Neural cell (in vitro differentiated cells): ENCODE measurements at regions not wholly inside any gene's neighbourhood (a gene's known extent, or its start where the extent isn't known, plus 50 kb on each side); places are given as distances from the start of the nearest gene placed in this dataset.

Experiments used
- H2AFZ ChIP-seq: fragments of 200-600, 300-800 bp; sonication (generic), shearing (Covaris generic); 2 replicates; pipeline ENCODE4 v1.6.0; 2014; ENCODE audit warnings: low read depth, mild to moderate bottlenecking, antibody characterized with exemption, low read length, moderate library complexity
- H3F3A ChIP-seq: fragments of 200-600 bp; shearing (Covaris generic); 2 replicates; pipeline ENCODE4 v1.6.1; 2016; ENCODE audit warnings: mild to moderate bottlenecking, moderate library complexity, mixed read lengths, antibody characterized with exemption, low read length; ENCODE audit not compliant: insufficient read depth, poor library complexity, severe bottlenecking
- H3K27ac ChIP-seq: fragments of 200-600, 300-800 bp; sonication (generic), shearing (Covaris generic); 2 replicates; pipeline ENCODE4 v1.5.1; 2014; ENCODE audit warnings: mild to moderate bottlenecking, low read length, moderate library complexity
- H3K27me3 ChIP-seq: fragments of 300-800, 200-600 bp; sonication (generic), shearing (Covaris generic); 2 replicates; pipeline ENCODE4 v1.6.0; 2014; ENCODE audit warnings: mild to moderate bottlenecking, low read depth, low read length, moderate library complexity; ENCODE audit not compliant: insufficient read depth
- H3K36me3 ChIP-seq: fragments of 300-800, 200-600 bp; sonication (generic), shearing (Covaris generic); 2 replicates; pipeline ENCODE4 v1.5.1; 2014; ENCODE audit warnings: mild to moderate bottlenecking, antibody characterized with exemption, low read length, moderate library complexity; ENCODE audit not compliant: insufficient read depth
- H3K4me2 ChIP-seq: fragments of 300-800, 200-600 bp; sonication (generic), shearing (Covaris generic); 2 replicates; pipeline ENCODE4 v1.6.0; 2014; ENCODE audit warnings: mild to moderate bottlenecking, low read length
- H3K4me3 ChIP-seq: fragments of 300-800, 200-600 bp; sonication (generic), shearing (Covaris generic); 2 replicates; pipeline ENCODE4 v1.5.1; 2014; ENCODE audit warnings: mild to moderate bottlenecking, low read length, moderate library complexity
- H3K79me2 ChIP-seq: fragments of 200-600 bp; shearing (Covaris generic); replicated peaks from 2 replicates; pipeline ENCODE4 v1.6.0; 2014; ENCODE audit warnings: mild to moderate bottlenecking, low read length, moderate library complexity; ENCODE audit not compliant: insufficient read depth
- H3K9ac ChIP-seq: fragments of 300-800, 200-600 bp; sonication (generic), shearing (Covaris generic); 2 replicates; pipeline ENCODE4 v1.6.1; 2016; ENCODE audit warnings: mild to moderate bottlenecking, low read length, mixed read lengths
- H3K9me2 ChIP-seq: fragments of 200-600 bp; shearing (Covaris generic); 2 replicates; pipeline ENCODE4 v1.6.1; 2016; ENCODE audit warnings: mild to moderate bottlenecking, low read length, mixed read lengths; ENCODE audit not compliant: insufficient read depth
- H3K9me3 ChIP-seq: fragments of 200-600, 300-800 bp; sonication (generic), shearing (Covaris generic); 2 replicates; pipeline ENCODE4 v1.6.1; 2016; ENCODE audit warnings: mild to moderate bottlenecking, mixed run types, low read length, moderate library complexity, mixed read lengths
- H4K20me1 ChIP-seq: fragments of 200-600 bp; shearing (Covaris generic); 2 replicates; pipeline ENCODE4 v1.6.1; 2016; ENCODE audit warnings: mild to moderate bottlenecking, mixed run types; ENCODE audit not compliant: insufficient read depth
- CTCF ChIP-seq: fragments of 450-650 bp; IDR thresholded peaks from 2 replicates; pipeline ENCODE4 v1.5.1; 2014; ENCODE audit warnings: antibody characterized with exemption, mild to moderate bottlenecking, moderate library complexity; ENCODE audit not compliant: poor library complexity, severe bottlenecking
- EP300 ChIP-seq: fragments of 450-650 bp; conservative IDR thresholded peaks from 2 replicates; pipeline ENCODE4 v1.6.1; 2014; ENCODE audit warnings: antibody characterized with exemption, mild to moderate bottlenecking, moderate library complexity; ENCODE audit not compliant: poor library complexity, severe bottlenecking
- EZH2 ChIP-seq: fragments of 200-600, 300-800 bp; shearing (Covaris generic), sonication (generic); IDR thresholded peaks from 2 replicates; pipeline ENCODE4 v1.6.1; 2014; ENCODE audit warnings: antibody characterized with exemption, low read length, borderline replicate concordance, mild to moderate bottlenecking; ENCODE audit not compliant: insufficient read depth, poor library complexity, severe bottlenecking
- MXI1 ChIP-seq: fragments of 450-650 bp; conservative IDR thresholded peaks from 2 replicates; pipeline ENCODE4 v1.6.1; 2014; ENCODE audit warnings: antibody characterized with exemption, mild to moderate bottlenecking; ENCODE audit not compliant: poor library complexity, severe bottlenecking
- POLR2AphosphoS5 ChIP-seq: IDR thresholded peaks from 2 replicates; pipeline ENCODE4 v1.6.1; 2012
- RAD21 ChIP-seq: fragments of 450-650 bp; conservative IDR thresholded peaks from 2 replicates; pipeline ENCODE4 v1.6.1; 2014; ENCODE audit warnings: antibody characterized with exemption, mild to moderate bottlenecking, moderate library complexity
- REST ChIP-seq: IDR thresholded peaks from 2 replicates; pipeline ENCODE4 v1.6.1; 2012; ENCODE audit warnings: borderline replicate concordance
- SMC3 ChIP-seq: fragments of 450-650 bp; conservative IDR thresholded peaks from 2 replicates; pipeline ENCODE4 v1.6.1; 2014; ENCODE audit warnings: antibody characterized with exemption, mild to moderate bottlenecking, moderate library complexity; ENCODE audit not compliant: poor library complexity
- TAF1 ChIP-seq: IDR thresholded peaks from 2 replicates; pipeline ENCODE4 v1.6.1; 2012; ENCODE audit warnings: low read depth

GRCh38 chr10:29048506-29048905 lies 240.4 kb upstream of the LYZL1 start:
- H3K27ac ChIP-seq, result no peak overlapping the region
- TF ChIP-seq REST, result no peak
- TF ChIP-seq RAD21, result no peak
- no peak overlapping the region for H3K4me2 ChIP-seq
- no peak overlapping the region for H3K4me3 ChIP-seq
- H2AFZ ChIP-seq, result no peak overlapping the region
- no peaks in the 10 kb centered on the region for H3K27me3 ChIP-seq
- H4K20me1 ChIP-seq, result no peaks in the 10 kb centered on the region
- H3K9ac ChIP-seq, result no peak overlapping the region
- no peaks in the 10 kb centered on the region for H3K9me3 ChIP-seq
- H3K79me2 ChIP-seq, result no peaks in the 10 kb centered on the region
- no peaks in the 10 kb centered on the region for H3K36me3 ChIP-seq
- H3F3A ChIP-seq, result no peaks in the 10 kb centered on the region
- no peaks in the 10 kb centered on the region for H3K9me2 ChIP-seq

GRCh38 chr10:29050081-29050480 lies 238.8 kb upstream of the LYZL1 start:
- Histone ChIP-seq H3K9ac (no peak overlapping the region), H2AFZ (no peak overlapping the region), H3K9me2 (no peaks in the 10 kb centered on the region), H3K4me2 (no peak overlapping the region), H3K9me3 (no peaks in the 10 kb centered on the region), H4K20me1 (no peaks in the 10 kb centered on the region), H3K79me2 (no peaks in the 10 kb centered on the region), H3K4me3 (no peak overlapping the region), H3K27ac (no peak overlapping the region), H3K36me3 (no peaks in the 10 kb centered on the region), H3F3A (no peaks in the 10 kb centered on the region), H3K27me3 (no peaks in the 10 kb centered on the region)
- no peak for TF ChIP-seq CTCF
- TF ChIP-seq POLR2AphosphoS5, result no peak
- TF ChIP-seq MXI1, result no peak
- no peak for TF ChIP-seq TAF1
- no peak for TF ChIP-seq SMC3
- no peak for TF ChIP-seq REST
- no peak for TF ChIP-seq EP300
- no peak for TF ChIP-seq RAD21
- no peak for TF ChIP-seq EZH2
